BLaER1 treated with 17β-estradiol and CSF1 and Interleukin-3, amounts not matched to agents 10 nM and 100 nM (cell line): ENCODE measurements at regions not wholly inside any gene's neighbourhood (a gene's known extent, or its start where the extent isn't known, plus 50 kb on each side); places are given as distances from the start of the nearest gene placed in this dataset.

ENCODE experiments used
- H3K27ac ChIP-seq, 11 experiments: shearing (Covaris generic); formaldehyde crosslinking; 2 replicates each; pipeline ENCODE4 v1.8.1; 2022
- H3K27me3 ChIP-seq, 11 experiments: shearing (Covaris generic); formaldehyde crosslinking; 2 replicates each; pipeline ENCODE4 v1.8.1; 2022
- H3K36me3 ChIP-seq, 11 experiments: shearing (Covaris generic); formaldehyde crosslinking; 2 replicates each; pipeline ENCODE4 v1.8.1; 2022
- H3K4me1 ChIP-seq, 10 experiments: shearing (Covaris generic); formaldehyde crosslinking; 2 replicates each; pipeline ENCODE4 v1.8.1; 2022
- H3K4me2 ChIP-seq, 11 experiments: shearing (Covaris generic); formaldehyde crosslinking; 2 replicates each; pipeline ENCODE4 v1.8.1; 2022
- H3K4me3 ChIP-seq, 10 experiments: shearing (Covaris generic); formaldehyde crosslinking; 2 replicates each; pipeline ENCODE4 v1.8.1; 2022
- H3K9ac ChIP-seq, 11 experiments: shearing (Covaris generic); formaldehyde crosslinking; 2 replicates each; pipeline ENCODE4 v1.8.1; 2022
- H3K9me3 ChIP-seq, 11 experiments: shearing (Covaris generic); formaldehyde crosslinking; replicated peaks in 1 of 11; 2 replicates each; pipeline ENCODE4 v1.8.1; 2022
- H4K20me1 ChIP-seq, 11 experiments: shearing (Covaris generic); formaldehyde crosslinking; 2 replicates each; pipeline ENCODE4 v1.8.1; 2022
- Cebpa-rat ChIP-seq, 11 experiments: shearing (Covaris generic); IDR thresholded peaks; 2 replicates each; pipeline ENCODE4 v1.8.1; 2022

- Histone ChIP-seq H3K27me3 (no peaks in the 10 kb centered on the region), H3K9me3 (no peaks in the 10 kb centered on the region), H3K4me1 (no peaks in the 10 kb centered on the region), H3K27ac (no peak overlapping the region), H3K4me3 (no peak overlapping the region), H3K4me2 (no peak overlapping the region), H3K36me3 (no peaks in the 10 kb centered on the region), H3K9ac (no peak overlapping the region), H4K20me1 (no peaks in the 10 kb centered on the region)
- TF ChIP-seq Cebpa-rat (IDR thresholded peaks at IDR 0.05): no peak
Observed at GRCh38 chr4:19382993-19383756, 868.5 kb upstream of the SLIT2 start.

GRCh38 chr4:19381068-19381467 is 870.6 kb upstream of the SLIT2 start:
- Histone ChIP-seq H3K4me2 (no peak overlapping the region), H3K36me3 (no peaks in the 10 kb centered on the region), H3K27ac (no peak overlapping the region), H3K27me3 (no peaks in the 10 kb centered on the region), H3K4me3 (no peak overlapping the region), H3K9ac (no peak overlapping the region), H3K9me3 (no peaks in the 10 kb centered on the region), H4K20me1 (no peaks in the 10 kb centered on the region), H3K4me1 (no peaks in the 10 kb centered on the region)
- no peak for TF ChIP-seq Cebpa-rat (IDR thresholded peaks at IDR 0.05)

GRCh38 chr4:19380600-19380999 is 871.1 kb upstream of the SLIT2 start:
- Histone ChIP-seq H3K4me2 (no peak overlapping the region), H3K9ac (no peak overlapping the region), H3K9me3 (no peaks in the 10 kb centered on the region), H3K4me3 (no peak overlapping the region), H3K27me3 (no peaks in the 10 kb centered on the region), H3K27ac (no peak overlapping the region), H3K36me3 (no peaks in the 10 kb centered on the region), H3K4me1 (no peaks in the 10 kb centered on the region), H4K20me1 (no peaks in the 10 kb centered on the region)
- TF ChIP-seq Cebpa-rat (IDR thresholded peaks at IDR 0.05): no peak

GRCh38 chr4:19379191-19379708 is 872.5 kb upstream of the SLIT2 start:
- H3K36me3 ChIP-seq: no peaks in the 10 kb centered on the region
- H3K4me2 ChIP-seq: no peak overlapping the region
- H3K4me3 ChIP-seq: no peak overlapping the region
- TF ChIP-seq Cebpa-rat (IDR thresholded peaks at IDR 0.05): no peak
- H3K27ac ChIP-seq: no peak overlapping the region
- H3K27me3 ChIP-seq: no peaks in the 10 kb centered on the region
- H3K9ac ChIP-seq: no peak overlapping the region
- H4K20me1 ChIP-seq: no peaks in the 10 kb centered on the region
- H3K9me3 ChIP-seq: no peaks in the 10 kb centered on the region
- no peaks in the 10 kb centered on the region for H3K4me1 ChIP-seq

GRCh38 chr4:19375931-19376330 is 875.8 kb upstream of the SLIT2 start:
- H3K9me3 ChIP-seq: no peaks in the 10 kb centered on the region
- H3K4me3 ChIP-seq: no peak overlapping the region
- H3K4me2 ChIP-seq: no peak overlapping the region
- H3K4me1 ChIP-seq: no peaks in the 10 kb centered on the region
- no peak overlapping the region for H3K9ac ChIP-seq
- H3K27ac ChIP-seq: no peak overlapping the region
- no peak for TF ChIP-seq Cebpa-rat (IDR thresholded peaks at IDR 0.05)
- H3K27me3 ChIP-seq: no peaks in the 10 kb centered on the region
- H4K20me1 ChIP-seq: no peaks in the 10 kb centered on the region
- no peaks in the 10 kb centered on the region for H3K36me3 ChIP-seq

- H3K9me3 ChIP-seq: no peaks in the 10 kb centered on the region
- H3K9ac ChIP-seq: no peak overlapping the region
- H4K20me1 ChIP-seq: no peaks in the 10 kb centered on the region
- H3K4me3 ChIP-seq: no peak overlapping the region
- H3K27me3 ChIP-seq: no peaks in the 10 kb centered on the region
- no peak for TF ChIP-seq Cebpa-rat (IDR thresholded peaks at IDR 0.05)
- no peak overlapping the region for H3K27ac ChIP-seq
- H3K4me1 ChIP-seq: no peaks in the 10 kb centered on the region
- no peaks in the 10 kb centered on the region for H3K36me3 ChIP-seq
- H3K4me2 ChIP-seq: no peak overlapping the region
Observed at GRCh38 chr4:19375136-19375804, 876.4 kb upstream of the SLIT2 start.

- Histone ChIP-seq H3K4me3 (no peak overlapping the region), H3K4me2 (no peak overlapping the region), H3K9me3 (no peaks in the 10 kb centered on the region)
Observed at GRCh38 chr4:19372390-19372789, 879.3 kb upstream of the SLIT2 start.

GRCh38 chr4:19368800-19369199 is 882.9 kb upstream of the SLIT2 start:
- Histone ChIP-seq H3K36me3 (no peaks in the 10 kb centered on the region), H3K4me2 (no peak overlapping the region), H3K4me1 (no peaks in the 10 kb centered on the region), H3K4me3 (no peak overlapping the region), H4K20me1 (no peaks in the 10 kb centered on the region), H3K27me3 (no peaks in the 10 kb centered on the region), H3K9ac (no peak overlapping the region), H3K27ac (no peak overlapping the region), H3K9me3 (no peaks in the 10 kb centered on the region)
- no peak for TF ChIP-seq Cebpa-rat (IDR thresholded peaks at IDR 0.05)

More at GRCh38 chr4:19372390-19372789, 879.3 kb upstream of the SLIT2 start:
- Histone ChIP-seq H4K20me1 (no peaks in the 10 kb centered on the region), H3K4me1 (no peaks in the 10 kb centered on the region), H3K36me3 (no peaks in the 10 kb centered on the region), H3K9ac (no peak overlapping the region), H3K27me3 (no peaks in the 10 kb centered on the region), H3K27ac (no peak overlapping the region)
- no peak for TF ChIP-seq Cebpa-rat (IDR thresholded peaks at IDR 0.05)

GRCh38 chr4:19366916-19367315 is 884.8 kb upstream of the SLIT2 start:
- TF ChIP-seq Cebpa-rat (IDR thresholded peaks at IDR 0.05): no peak
- no peaks in the 10 kb centered on the region for H3K4me1 ChIP-seq
- H4K20me1 ChIP-seq: no peaks in the 10 kb centered on the region
- H3K9ac ChIP-seq: no peak overlapping the region
- H3K27ac ChIP-seq: no peak overlapping the region
- no peaks in the 10 kb centered on the region for H3K36me3 ChIP-seq
- H3K9me3 ChIP-seq: no peaks in the 10 kb centered on the region
- H3K4me3 ChIP-seq: no peak overlapping the region
- no peaks in the 10 kb centered on the region for H3K27me3 ChIP-seq
- no peak overlapping the region for H3K4me2 ChIP-seq

GRCh38 chr4:19358015-19358414 is 893.7 kb upstream of the SLIT2 start:
- Histone ChIP-seq H3K27ac (no peak overlapping the region), H3K4me1 (no peaks in the 10 kb centered on the region), H3K4me2 (no peak overlapping the region), H3K9me3 (no peaks in the 10 kb centered on the region), H4K20me1 (no peaks in the 10 kb centered on the region), H3K9ac (no peak overlapping the region), H3K4me3 (no peak overlapping the region), H3K36me3 (no peaks in the 10 kb centered on the region), H3K27me3 (no peaks in the 10 kb centered on the region)
- TF ChIP-seq Cebpa-rat (IDR thresholded peaks at IDR 0.05): no peak
